CD4-positive, alpha-beta T cell treated with Interleukin-15 for 1 hour (primary cell): ENCODE measurements at regions not wholly inside any gene's neighbourhood (a gene's known extent, or its start where the extent isn't known, plus 50 kb on each side); places are given as distances from the start of the nearest gene placed in this dataset.

Experiments used
- DNase-seq: peaks from one replicate; pipeline ENCODE4 v3.0.0-alpha.2; 2020

GRCh38 chr4:176902710-176903323 lies 110.1 kb upstream of the VEGFC start:
- no peak for DNase-seq

- no peak for DNase-seq
These were observed 114.0 kb upstream of the VEGFC start for GRCh38 chr4:176906709-176907108.

GRCh38 chr4:176910646-176911045 lies 117.9 kb upstream of the VEGFC start:
- no peak for DNase-seq

- DNase-seq: no peak
These were observed 126.9 kb upstream of the VEGFC start for GRCh38 chr4:176919631-176920030.

GRCh38 chr4:176920694-176921093 lies 128.0 kb upstream of the VEGFC start:
- no peak for DNase-seq

- no peak for DNase-seq
These were observed 128.5 kb upstream of the VEGFC start for GRCh38 chr4:176921256-176921655.

- DNase-seq: no peak
These were observed 131.5 kb upstream of the VEGFC start for GRCh38 chr4:176924238-176924637.

- DNase-seq: no peak
These were observed 133.2 kb upstream of the VEGFC start for GRCh38 chr4:176925962-176926361.

- no peak for DNase-seq
These were observed 134.4 kb upstream of the VEGFC start for GRCh38 chr4:176927117-176927516.

GRCh38 chr4:176927664-176928063 lies 134.9 kb upstream of the VEGFC start:
- no peak for DNase-seq

- no peak for DNase-seq
These were observed 146.7 kb upstream of the VEGFC start for GRCh38 chr4:176939445-176939844.

- no peak for DNase-seq
These were observed 152.6 kb upstream of the VEGFC start for GRCh38 chr4:176945334-176945733.

- DNase-seq: no peak
These were observed 156.3 kb upstream of the VEGFC start for GRCh38 chr4:176949029-176949428.

GRCh38 chr4:176953021-176953420 lies 160.3 kb upstream of the VEGFC start:
- DNase-seq: no peak

GRCh38 chr4:176957353-176958118 lies 164.8 kb upstream of the VEGFC start:
- no peak for DNase-seq

- no peak for DNase-seq
These were observed 167.3 kb upstream of the VEGFC start for GRCh38 chr4:176959980-176960379.

GRCh38 chr4:176963121-176963520 lies 170.4 kb upstream of the VEGFC start:
- DNase-seq: no peak

- no peak for DNase-seq
These were observed 171.5 kb upstream of the VEGFC start for GRCh38 chr4:176964116-176964691.

GRCh38 chr4:176967586-176967985 lies 174.9 kb upstream of the VEGFC start:
- DNase-seq: no peak

- no peak for DNase-seq
These were observed 175.4 kb upstream of the VEGFC start for GRCh38 chr4:176968094-176968493.

GRCh38 chr4:176969011-176969410 lies 176.3 kb upstream of the VEGFC start:
- DNase-seq: no peak

GRCh38 chr4:176970853-176971252 lies 178.1 kb upstream of the VEGFC start:
- no peak for DNase-seq

- no peak for DNase-seq
These were observed 178.9 kb upstream of the VEGFC start for GRCh38 chr4:176971576-176972115.

- DNase-seq: no peak
These were observed 186.7 kb upstream of the VEGFC start for GRCh38 chr4:176979416-176979815.
